Panc1 (cell line): ENCODE measurements at regions not wholly inside any gene's neighbourhood (a gene's known extent, or its start where the extent isn't known, plus 50 kb on each side); places are given as distances from the start of the nearest gene placed in this dataset.

Experiments
- REST ChIP-seq, 2 experiments: IDR thresholded peaks; 2 replicates each; pipeline ENCODE4 v1.6.1; 2011 to 2012; ENCODE audit warnings: low read depth in 2 of 2, control low read depth in 1 of 2, low read length in 1 of 2, mild to moderate bottlenecking in 1 of 2, moderate library complexity in 1 of 2; ENCODE audit not compliant: insufficient read depth in 1 of 2
- TCF7L2 ChIP-seq: IDR thresholded peaks from 2 replicates; pipeline ENCODE4 v1.6.1; 2011; ENCODE audit warnings: mild to moderate bottlenecking, low read depth, low read length, inconsistent platforms
- TF ChIP-seq, protein P1 (sequence below): fragments of 450-650 bp; IDR thresholded peaks from 2 replicates; pipeline ENCODE4 v1.5.1; 2017; ENCODE audit warnings: mild to moderate bottlenecking

- TF ChIP-seq, protein P1, sequence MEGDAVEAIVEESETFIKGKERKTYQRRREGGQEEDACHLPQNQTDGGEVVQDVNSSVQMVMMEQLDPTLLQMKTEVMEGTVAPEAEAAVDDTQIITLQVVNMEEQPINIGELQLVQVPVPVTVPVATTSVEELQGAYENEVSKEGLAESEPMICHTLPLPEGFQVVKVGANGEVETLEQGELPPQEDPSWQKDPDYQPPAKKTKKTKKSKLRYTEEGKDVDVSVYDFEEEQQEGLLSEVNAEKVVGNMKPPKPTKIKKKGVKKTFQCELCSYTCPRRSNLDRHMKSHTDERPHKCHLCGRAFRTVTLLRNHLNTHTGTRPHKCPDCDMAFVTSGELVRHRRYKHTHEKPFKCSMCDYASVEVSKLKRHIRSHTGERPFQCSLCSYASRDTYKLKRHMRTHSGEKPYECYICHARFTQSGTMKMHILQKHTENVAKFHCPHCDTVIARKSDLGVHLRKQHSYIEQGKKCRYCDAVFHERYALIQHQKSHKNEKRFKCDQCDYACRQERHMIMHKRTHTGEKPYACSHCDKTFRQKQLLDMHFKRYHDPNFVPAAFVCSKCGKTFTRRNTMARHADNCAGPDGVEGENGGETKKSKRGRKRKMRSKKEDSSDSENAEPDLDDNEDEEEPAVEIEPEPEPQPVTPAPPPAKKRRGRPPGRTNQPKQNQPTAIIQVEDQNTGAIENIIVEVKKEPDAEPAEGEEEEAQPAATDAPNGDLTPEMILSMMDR = no peak
- TF ChIP-seq TCF7L2 (no peak), REST (IDR thresholded peaks at IDR 0.05; ENCODE audit: insufficient read depth in 1 of 2, low read depth in 2 of 2, low read length in 1 of 2) (no peak)
These were observed 325.7 kb upstream of the PCDH10 start for GRCh38 chr4:132823419-132823818.
